ENCODE measurements at regions not wholly inside any gene's neighbourhood (a gene's known extent, or its start where the extent isn't known, plus 50 kb on each side); places are given as distances from the start of the nearest gene placed in this dataset.
"Not testable (repeated sequence)": the region's sequence is repeated elsewhere in the genome, so short reads cannot be mapped to it uniquely, and the experiment has no call there.

DNA sequence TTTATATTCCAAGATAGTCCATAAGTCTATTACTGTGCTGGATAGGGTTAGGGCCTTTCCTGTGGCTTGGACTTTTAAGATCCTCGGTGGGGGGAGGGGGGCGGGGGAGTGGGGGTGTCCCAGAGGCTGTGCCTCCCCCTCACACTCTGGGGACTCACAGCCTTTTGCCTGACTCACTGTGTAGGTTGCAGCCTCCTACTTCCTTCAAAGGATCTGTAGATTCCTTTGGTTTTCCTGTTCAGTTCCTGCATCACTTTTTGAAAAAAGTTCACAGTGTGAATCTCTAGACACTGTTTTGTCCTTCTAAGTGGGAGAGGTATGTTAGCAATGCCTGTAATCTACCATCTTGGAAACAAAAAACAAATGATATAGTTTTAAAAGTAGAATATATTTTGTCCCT lies 999.9 kb downstream of the GLUD2 start:
- DNase-seq (ENCODE audit: low read depth in 3 of 3), result no peak

DNA sequence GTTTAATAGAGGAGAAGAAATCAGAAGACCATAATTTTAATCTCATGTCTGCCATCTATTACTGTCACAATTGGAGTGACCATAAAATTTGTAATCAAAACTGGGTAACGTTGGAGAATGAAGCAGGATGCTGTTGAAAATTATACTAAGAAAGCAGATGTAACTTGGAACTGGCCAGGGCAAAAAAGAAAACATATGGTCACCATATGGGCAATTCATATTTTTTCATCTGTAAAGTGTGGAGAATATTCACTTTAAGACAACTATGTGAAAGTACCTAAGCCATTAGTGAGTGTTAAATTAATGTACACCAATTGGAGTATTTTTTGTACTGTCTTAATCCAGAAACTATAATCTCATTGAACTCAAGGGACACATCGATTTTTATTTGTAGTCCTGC lies 1008.0 kb downstream of the GLUD2 start:
- DNase-seq (ENCODE audit: low read depth in 3 of 3), result no peak

DNA sequence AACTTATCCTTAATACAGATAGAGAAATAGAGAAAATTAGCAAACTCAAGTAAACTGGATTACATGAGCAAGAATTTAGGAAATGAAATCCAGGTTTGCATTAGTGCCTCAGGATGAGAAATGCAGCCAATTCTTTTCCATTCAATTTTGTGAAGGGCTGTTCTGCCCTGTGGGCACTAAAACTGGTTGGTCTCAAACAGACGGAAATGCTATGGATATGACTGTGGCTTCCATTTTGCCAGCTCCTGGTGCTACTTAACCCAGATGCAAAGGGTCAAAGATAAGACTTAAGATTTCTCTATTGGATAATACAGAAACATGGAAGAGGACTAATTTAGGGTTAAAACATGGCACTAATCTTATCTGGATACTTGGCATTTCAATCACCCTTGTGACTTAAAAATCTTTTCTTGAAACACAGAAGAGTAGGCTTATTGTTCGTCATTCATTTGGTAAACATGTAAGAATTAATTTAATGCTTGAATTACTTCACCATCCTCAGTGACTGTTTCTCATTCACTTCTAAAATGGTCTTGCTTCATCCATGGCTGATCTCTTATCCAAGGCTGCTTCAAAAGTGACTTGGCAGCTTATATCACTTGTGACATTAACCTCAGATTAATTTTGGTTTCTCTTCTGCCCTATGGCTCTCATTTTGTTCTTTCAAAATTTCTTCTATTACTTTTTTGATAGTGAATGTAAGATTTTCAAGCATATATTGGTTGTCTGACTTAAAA lies 1008.7 kb downstream of the GLUD2 start:
- DNase-seq (ENCODE audit: low read depth in 3 of 3), result no peak

DNA sequence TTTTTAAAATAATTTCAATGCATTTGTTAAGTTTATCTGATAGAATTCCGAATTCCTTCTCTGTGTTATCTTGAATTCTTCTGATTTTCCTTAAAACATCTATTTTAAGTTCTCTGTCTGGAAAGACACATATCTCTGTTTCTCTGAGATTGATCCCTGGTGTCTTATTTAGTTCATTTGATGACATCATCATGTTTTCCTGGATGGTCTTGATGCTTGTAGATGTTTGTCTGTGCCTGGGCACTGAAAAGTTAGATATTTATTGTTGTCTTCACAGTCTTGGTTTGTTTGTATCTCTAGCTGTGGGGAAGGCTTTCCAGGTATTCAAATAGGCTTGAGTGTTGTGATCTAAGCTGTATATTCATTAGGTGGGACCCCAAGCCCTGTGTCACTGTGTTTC lies 1028.8 kb downstream of the GLUD2 start:
- no peak for DNase-seq (ENCODE audit: low read depth in 3 of 3)

DNA sequence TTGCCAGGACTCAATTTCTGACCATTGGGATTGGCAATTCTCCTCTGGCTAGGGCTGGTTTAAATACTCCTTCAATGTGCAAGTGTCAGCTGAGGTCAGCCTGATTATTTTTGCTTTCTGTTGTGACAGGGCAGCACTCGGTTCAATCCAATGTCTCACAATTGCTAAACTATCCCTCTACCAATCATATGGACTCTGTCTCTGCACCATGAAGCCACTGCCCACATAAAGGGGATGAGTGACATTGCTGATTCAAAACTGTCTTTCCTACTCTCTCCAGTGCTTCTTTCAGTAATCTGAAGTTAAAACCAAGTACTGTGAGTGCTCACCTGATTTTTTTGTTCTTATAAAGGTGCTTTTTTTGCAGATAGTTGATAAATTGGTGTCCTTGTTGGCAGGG lies 1030.7 kb downstream of the GLUD2 start:
- DNase-seq (ENCODE audit: low read depth in 3 of 3), result no peak

DNA sequence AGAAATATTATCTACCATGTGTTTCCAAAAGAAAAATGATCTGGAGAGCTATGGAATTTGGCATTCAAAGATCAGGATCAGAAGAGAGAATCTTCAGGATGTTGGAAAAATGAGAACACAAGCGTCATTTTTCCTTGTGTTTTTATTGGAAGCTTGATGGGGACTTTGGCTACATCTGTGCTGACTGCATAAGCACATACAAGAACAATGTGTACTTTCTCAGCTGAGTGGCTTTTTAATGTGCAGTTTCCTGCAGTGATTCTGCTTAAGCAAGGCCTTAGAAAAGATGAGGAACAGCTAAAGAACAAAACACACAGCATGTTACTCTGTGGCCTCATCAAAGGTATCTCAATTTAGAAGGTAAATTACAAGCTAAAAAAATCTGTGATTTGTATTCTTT lies 1039.9 kb downstream of the GLUD2 start:
- DNase-seq (ENCODE audit: low read depth in 3 of 3), result no peak

DNA sequence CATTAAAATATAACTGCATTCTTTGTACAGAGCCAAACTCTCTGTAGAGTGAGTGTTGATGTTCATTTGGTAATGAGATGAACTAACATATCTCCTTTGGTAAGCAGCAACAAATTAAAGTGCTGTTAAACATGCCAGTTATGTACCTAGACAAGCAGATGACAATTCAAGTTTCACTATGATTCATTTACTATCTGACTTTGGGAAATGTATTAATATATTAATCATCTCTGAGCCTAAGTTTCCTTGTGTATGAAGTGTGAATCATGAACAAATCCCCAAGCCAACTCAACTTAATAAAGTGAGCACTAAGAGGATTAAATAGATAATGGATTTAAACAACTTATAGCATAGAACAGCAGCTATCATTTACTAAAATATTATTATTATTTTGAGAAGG lies 1044.2 kb downstream of the GLUD2 start:
- no peak for DNase-seq (ENCODE audit: low read depth in 3 of 3)

DNA sequence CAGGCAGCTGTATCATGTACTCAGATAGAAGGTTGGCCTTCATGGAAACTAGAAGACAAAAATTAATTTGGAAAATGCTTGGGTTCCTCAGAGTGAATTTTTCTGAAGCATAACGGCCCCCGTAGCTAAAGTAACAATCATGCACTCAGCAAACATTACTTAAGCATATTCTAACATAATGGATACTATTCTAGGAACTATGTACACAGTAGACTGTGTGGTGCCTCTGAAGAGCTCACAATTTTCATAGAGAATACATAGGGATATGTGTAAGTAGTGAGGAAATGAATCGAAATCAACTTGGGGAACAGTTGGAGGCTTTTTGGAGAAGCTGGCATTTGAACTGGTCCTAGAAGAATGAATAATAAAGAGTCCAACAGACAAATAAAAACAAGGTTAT lies 1045.0 kb downstream of the GLUD2 start:
- DNase-seq (ENCODE audit: low read depth in 3 of 3), result no peak

DNA sequence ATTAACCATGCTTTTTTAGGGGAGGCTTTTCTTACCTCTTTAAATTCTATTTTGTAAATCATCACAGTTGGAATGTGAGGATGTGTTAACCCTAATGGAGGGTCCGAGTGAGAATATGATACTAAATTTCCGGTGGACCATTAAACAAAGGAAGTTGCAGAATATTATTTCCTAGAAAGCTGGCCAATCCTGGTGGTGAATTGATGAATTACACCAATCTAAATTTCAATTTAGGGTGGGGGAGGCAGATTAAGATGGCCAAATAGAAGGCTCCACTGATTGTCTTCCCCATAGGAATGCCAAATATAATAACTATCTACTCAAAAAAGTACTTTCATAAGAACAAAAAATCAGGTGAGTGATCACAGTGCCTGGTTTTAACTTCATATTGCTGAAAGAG lies 1045.6 kb downstream of the GLUD2 start:
- no peak for DNase-seq (ENCODE audit: low read depth in 3 of 3)

DNA sequence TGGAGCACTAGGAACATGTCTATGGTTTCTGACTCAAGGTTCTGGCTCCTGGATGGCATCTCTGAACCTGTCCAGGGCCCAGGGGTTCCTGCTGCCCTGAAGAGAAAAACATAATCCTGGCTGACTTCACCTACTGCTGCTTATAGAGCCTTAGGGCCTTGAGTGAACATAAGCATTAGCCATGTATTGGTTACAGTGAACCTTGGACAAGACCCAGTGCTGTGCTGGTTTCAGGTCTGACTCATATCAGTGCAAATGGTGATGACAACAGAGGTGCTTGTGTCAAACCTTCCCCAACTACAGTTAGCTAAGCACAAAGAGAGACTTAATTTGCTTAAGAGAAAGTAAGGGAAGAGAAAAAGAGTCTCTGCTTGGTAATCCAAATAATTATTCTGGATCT lies 1047.2 kb downstream of the GLUD2 start:
- no peak for DNase-seq (ENCODE audit: low read depth in 3 of 3)

DNA sequence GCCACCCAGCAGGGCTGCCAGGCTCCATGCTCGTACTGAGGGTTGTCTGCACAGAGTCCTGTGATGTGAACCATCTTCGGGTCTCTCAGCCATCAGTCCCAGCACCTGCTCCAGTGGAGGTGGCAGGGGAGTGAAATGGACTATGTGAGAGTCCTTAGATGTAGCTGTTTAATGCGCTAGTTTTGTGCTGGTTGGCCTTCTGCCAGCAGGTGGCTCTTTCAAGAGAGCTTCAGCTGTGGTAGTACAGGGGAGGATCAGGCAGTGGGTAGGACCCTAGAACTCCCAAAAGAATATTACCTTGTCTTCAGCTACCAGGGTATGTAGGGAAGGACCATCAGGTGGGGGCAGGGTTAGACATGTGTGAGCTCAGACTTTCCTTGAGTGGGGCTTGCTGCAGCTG lies 1066.0 kb downstream of the GLUD2 start:
- no peak for DNase-seq (ENCODE audit: low read depth in 3 of 3)

DNA sequence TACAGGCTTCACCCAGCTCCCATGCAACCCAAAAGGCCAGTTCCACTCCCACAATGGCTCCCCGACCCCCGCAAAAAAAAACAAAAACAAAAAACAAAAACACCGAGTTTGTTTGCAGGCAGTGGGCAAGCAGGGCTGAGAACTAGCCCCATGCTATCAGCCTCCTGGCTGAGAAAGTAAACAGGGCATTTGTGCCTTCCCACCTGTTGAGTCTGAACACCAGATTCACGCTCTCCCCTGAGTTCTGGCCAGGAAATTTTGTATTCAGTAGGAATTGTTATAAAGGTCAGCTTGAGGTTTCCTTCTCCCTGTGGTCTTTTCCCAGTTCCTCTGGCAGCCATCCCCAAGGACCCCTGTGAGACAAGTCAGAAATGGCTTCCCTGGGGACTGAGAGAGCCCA lies 1066.5 kb downstream of the GLUD2 start:
- DNase-seq (ENCODE audit: low read depth in 3 of 3), result no peak

DNA sequence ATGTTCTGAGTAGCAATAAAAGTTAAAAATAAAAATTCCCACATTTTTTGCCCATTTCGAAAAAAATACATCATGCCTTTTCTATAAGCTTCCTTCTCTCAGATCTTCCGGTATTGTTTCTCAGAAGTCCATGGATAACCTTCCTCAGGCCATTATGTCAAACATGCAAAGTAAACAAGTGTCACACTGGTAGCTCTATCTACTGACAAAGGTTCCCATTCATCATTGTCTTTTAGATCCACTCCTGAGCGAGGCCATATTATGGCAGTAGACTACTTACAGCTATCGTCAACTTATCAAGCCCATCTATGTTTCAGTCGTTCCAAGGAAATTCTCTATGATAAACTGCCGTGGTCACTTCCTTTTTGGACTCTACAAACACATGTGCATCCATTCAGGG lies 1068.2 kb downstream of the GLUD2 start:
- no peak for DNase-seq (ENCODE audit: low read depth in 3 of 3)

DNA sequence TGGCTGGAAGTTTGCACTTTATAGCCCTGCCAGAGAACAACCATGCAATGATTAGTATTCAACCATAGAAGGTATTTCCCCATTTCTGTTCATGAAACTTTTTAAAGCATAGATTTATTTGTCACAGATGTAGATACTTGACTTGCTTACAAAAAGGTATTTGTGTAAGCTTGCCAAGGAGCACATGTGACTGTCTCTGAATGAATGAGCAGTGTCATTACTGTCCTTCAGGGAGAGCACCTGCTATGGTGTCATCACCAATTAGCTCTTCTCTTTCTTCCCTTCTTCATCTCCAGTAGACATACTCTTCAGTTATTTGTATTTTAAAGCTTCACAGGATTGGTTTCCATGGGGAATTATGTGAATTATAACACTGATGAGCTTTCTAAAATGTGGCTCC lies 1064.7 kb upstream of the GRIA3 start:
- DNase-seq (ENCODE audit: low read depth in 3 of 3), result no peak

DNA sequence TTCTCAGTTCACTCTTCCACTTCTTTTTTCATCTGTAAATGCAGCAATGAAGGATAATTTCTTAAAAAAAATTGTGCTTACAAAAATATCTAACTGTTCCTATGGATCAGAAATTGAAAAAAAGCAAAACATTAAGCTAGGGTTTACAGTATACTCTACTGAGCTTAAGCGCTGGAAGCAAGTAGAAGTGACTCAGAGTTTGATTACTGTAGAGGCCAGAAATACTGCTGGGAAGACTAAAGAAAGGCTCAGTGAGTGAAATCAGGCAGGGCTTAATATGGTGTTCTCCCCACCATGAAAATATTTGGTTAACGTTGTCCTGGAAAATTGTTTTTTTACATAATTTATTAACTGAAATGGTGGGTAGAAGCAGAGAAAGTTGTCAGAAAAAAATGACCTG lies 1061.8 kb upstream of the GRIA3 start:
- DNase-seq (ENCODE audit: low read depth in 3 of 3), result no peak

DNA sequence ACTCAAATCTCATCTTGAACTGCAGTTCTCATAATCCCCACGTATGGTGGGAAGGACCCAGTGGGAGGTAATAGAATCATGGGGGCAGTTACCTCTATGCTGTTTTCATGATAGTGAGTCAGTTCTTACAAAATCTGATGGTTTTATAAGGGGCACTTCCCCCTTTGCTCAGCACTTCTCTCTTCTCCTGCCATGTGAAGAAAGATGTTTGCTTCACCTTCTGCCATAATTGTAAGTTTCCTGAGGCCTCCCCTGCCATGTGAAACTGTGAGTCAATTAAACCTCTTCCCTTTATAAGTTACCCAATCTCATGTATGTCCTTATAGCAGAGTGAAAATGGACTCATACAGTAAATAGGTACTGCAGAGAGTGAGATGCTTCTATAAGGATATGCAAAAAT lies 1050.6 kb upstream of the GRIA3 start:
- no peak for DNase-seq (ENCODE audit: low read depth in 3 of 3)

DNA sequence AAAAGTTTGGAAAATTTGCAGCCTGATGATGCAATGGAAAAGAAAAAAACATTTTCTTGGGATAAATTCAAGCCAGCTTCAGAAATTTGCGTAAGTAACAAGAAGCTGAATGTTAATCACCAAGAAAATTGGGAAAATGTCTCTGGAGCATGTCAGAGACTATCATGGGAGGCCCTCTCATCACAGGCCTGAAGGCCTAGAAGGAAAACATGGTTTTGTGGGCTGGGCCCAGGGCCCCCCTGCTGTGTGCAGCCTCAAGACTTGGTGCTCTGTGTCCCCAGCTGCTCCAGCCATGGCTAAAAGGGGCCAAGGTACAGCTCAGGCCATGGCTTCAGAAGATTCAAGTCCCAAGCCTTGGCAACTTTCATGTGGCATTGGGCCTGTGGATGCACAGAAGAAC lies 1049.8 kb upstream of the GRIA3 start:
- DNase-seq (ENCODE audit: low read depth in 3 of 3), result no peak

DNA sequence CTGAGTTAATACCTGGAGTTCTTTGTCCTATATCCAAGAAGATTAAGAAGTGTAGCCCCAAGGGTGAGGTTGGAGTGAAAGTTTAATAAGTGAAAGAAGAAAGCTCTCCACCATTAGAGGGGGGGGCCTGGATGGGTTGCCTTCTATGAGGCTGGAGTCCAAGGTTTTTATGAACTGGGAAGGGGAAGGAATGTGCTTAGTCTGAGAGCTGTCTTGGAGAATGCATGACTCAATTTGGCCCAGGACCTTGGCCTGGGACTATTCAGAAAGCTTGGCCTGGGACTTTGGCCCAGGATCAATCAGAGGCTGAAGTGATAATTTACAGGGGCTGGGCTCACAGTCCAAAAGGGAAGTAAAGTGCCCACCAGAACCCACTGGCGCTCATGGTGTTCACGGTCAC lies 1049.0 kb upstream of the GRIA3 start:
- DNase-seq (ENCODE audit: low read depth in 3 of 3), result no peak

DNA sequence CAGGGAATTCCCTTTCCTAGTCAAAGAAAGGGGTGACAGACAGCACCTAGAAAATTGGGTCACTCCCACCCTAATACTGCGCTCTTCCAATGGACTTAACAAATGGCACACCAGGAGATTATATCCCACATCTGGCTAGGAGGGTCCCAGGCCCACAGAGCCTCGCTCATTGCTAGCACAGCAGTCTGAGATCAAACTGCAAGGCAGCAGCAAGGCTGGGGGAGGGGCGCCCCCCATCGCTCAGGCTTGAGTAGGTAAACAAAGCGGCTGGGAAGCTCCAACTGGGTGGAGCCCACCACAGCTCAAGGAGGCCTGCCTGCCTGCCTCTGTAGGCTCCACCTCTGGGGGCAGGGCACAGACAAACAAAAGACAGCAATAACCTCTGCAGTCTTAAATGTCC lies 1043.9 kb upstream of the GRIA3 start:
- not testable (repeated sequence) for DNase-seq (ENCODE audit: low read depth in 3 of 3)

DNA sequence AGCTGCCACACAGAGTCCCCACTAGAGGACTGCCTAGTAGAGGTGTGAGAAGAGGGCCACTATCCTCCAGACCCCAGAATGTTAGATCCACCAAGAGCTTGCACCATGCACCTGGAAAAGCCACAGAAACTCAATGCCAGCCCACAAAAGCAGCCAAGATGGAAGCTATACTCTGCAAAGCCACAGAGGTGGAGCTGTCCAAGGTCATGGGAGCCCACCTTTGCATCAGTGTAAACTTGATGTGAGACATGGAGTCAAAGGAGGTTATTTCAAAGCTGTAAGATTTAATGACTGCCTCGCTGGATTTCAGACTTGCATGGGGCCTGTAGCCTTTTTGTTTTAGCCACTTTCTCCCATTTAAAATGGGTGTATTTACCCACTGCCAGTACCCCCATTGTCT lies 1030.1 kb upstream of the GRIA3 start:
- no peak for DNase-seq (ENCODE audit: low read depth in 3 of 3)

DNA sequence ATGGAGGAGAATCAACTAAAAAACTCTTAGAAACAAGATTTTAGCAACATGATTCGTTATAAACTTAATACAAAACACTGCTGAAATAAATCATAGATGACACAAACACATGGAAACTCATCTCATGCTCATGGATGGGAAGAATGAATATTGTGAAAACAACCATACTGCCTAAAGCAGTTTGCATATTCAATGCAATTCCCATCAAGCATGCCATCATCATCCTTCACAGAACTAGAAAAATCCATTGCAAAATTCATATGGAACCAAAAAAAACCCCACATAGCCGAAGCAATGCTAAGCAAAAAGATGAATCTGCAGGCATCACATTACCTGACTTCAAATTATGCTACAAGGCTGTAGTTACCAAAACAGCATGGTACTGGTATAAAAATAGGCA lies 1015.8 kb upstream of the GRIA3 start:
- DNase-seq (ENCODE audit: low read depth in 3 of 3), result no peak

DNA sequence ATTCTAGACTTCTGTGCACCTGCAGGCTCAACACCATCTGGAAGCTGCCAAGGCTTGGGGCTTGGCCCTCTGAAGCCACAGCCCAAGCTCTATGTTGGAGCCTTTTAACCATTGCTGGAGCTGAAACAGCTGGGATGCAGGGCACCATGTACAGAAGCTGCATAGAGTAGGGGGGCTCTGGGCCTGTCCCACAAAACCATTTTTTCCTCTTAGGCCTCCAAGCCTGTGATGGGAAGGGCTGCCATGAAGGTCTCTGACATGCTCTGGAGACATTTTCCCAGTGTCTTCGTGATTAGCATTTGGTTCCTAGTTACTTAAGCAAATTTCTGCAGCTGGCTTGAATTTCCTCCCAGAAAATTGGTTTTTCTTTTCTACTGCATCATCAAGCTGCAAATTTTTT lies 999.3 kb upstream of the GRIA3 start:
- no peak for DNase-seq (ENCODE audit: low read depth in 3 of 3)

DNA sequence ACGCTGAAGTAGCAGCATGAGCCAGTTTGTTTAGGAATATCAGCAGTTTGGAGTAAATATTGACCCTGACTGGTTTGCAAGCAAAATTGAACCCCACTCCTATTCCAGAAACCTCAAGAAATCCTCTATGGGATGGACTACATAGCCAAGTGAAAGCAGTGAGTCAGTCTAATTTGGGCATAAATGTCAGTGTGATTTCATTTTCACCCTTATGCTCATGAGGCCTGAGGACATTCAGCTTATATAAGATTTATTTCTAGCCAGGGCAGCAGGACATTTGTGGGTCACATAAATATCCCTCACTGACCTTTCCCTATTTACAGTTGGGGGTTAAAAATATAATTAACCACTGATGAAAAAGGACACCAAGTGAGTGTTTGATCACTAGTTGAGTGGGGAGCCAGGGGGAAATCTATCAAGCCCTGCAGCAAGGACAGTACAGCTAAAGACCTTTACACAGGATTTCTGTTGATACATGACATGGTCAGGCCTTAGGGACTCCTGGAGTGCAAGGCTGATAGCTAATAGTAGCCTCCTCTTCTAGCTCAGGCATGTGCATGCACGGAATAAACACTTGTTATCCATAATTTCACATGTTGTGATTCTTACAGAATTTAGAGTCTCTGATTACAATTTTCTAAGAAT lies 996.9 kb upstream of the GRIA3 start:
- no peak for DNase-seq (ENCODE audit: low read depth in 3 of 3)

DNA sequence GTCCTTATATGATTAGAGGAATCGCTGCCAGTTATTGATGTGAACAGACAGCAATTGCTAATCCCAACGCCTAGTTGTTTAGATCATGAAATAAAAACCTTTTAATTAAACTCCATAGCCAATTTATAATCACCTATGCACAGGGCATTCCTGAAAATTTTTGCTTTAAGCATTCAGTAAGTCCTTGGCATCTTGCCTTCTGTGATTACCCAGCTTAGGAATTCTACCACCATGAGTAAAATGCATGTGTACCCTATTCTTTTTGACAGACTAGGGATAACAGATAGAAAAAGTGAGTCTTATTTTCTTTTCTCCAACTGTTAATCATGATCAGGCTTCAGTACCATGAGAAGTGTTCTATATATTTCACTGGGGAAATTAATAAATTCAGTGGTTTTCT lies 995.3 kb upstream of the GRIA3 start:
- no peak for DNase-seq (ENCODE audit: low read depth in 3 of 3)
